ENCODE measurements at regions not wholly inside any gene's neighbourhood (a gene's known extent, or its start where the extent isn't known, plus 50 kb on each side); places are given as distances from the start of the nearest gene placed in this dataset.

- peak overlapping the region; percentile 21; the same call in 1 of the 2 replicates for H3K4me2 ChIP-seq (ENCODE audit: low read length)
- no peak for TF ChIP-seq CTCF (conservative IDR thresholded peaks at IDR 0.05; ENCODE audit: low read depth, low read length)
- TF ChIP-seq EZH2 (IDR thresholded peaks at IDR 0.05; ENCODE audit: low read length, unreplicated experiment) = no peak
- DNase-seq (no peak), ATAC-seq (peak; percentile 9)
- 0 out of 2 replicates have a peak, but pooled peaks cover 5% of the 10 kb centered on the region for H3K9me3 ChIP-seq (ENCODE audit: low read length)
- BruUV-seq (replicated peaks) = no TSS peak
- no peaks in the 10 kb centered on the region for H4K20me1 ChIP-seq (ENCODE audit: low read length)
- no peak overlapping the region for H3K4me3 ChIP-seq (ENCODE audit: low read length)
- H3K4me1 ChIP-seq (ENCODE audit: insufficient read depth, low read length) = peaks cover 19% of the 10 kb centered on the region
- H3K9me2 ChIP-seq (replicated peaks; ENCODE audit: low read length) = no peaks in the 10 kb centered on the region
- ChIA-PET POLR2A (ENCODE audit: unreplicated experiment) (no interaction called here), CTCF (no interaction called here)
- no peaks in the 10 kb centered on the region for H3K36me3 ChIP-seq (ENCODE audit: low read depth, low read length)
- H3K27me3 ChIP-seq (ENCODE audit: low read length) = no peaks in the 10 kb centered on the region
- H3K27ac ChIP-seq (ENCODE audit: low read length) = peak overlapping the region; percentile 86
- H3F3A ChIP-seq (ENCODE audit: low read length, unreplicated experiment) = no peaks in the 10 kb centered on the region
- H2AFZ ChIP-seq (ENCODE audit: low read length) = no peak overlapping the region
- peak overlapping the region; percentile 19; the same call in 1 of the 2 replicates for H3K9ac ChIP-seq (ENCODE audit: low read length)
- H3K79me2 ChIP-seq (ENCODE audit: low read length) = no peaks in the 10 kb centered on the region
- intact Hi-C loops (cut with micrococcal nuclease) = no loop called here
Measured at GRCh38 chr2:603427-603826, 73.8 kb downstream of the TMEM18 start.

GRCh38 chr2:602571-603359 is 74.4 kb downstream of the TMEM18 start:
- ATAC-seq = peak; percentile 73
- no TSS peak for BruUV-seq (replicated peaks)
- Histone ChIP-seq H3F3A (ENCODE audit: low read length, unreplicated experiment) (no peaks in the 10 kb centered on the region), H3K4me2 (ENCODE audit: low read length) (peak overlapping the region; percentile 21; the same call in 1 of the 2 replicates), H3K36me3 (ENCODE audit: low read depth, low read length) (no peaks in the 10 kb centered on the region), H3K4me3 (ENCODE audit: low read length) (no peak overlapping the region), H3K9me3 (ENCODE audit: low read length) (0 out of 2 replicates have a peak, but pooled peaks cover 5% of the 10 kb centered on the region), H3K9me2 (replicated peaks; ENCODE audit: low read length) (no peaks in the 10 kb centered on the region), H4K20me1 (ENCODE audit: low read length) (no peaks in the 10 kb centered on the region), H2AFZ (ENCODE audit: low read length) (no peak overlapping the region), H3K9ac (ENCODE audit: low read length) (peak overlapping the region; percentile 47; the same call in 1 of the 2 replicates), H3K4me1 (ENCODE audit: insufficient read depth, low read length) (peaks cover 19% of the 10 kb centered on the region), H3K79me2 (ENCODE audit: low read length) (no peaks in the 10 kb centered on the region), H3K27me3 (ENCODE audit: low read length) (no peaks in the 10 kb centered on the region), H3K27ac (ENCODE audit: low read length) (peak overlapping the region; percentile 86)
- intact Hi-C loops (cut with micrococcal nuclease) = no loop called here
- ChIA-PET POLR2A (ENCODE audit: unreplicated experiment) (no interaction called here), CTCF (no interaction called here)
- DNase-seq = peak; percentile 89
- no peak for TF ChIP-seq EZH2phosphoT487 (IDR thresholded peaks at IDR 0.05; ENCODE audit: borderline replicate concordance, low read length)
- TF ChIP-seq CTCF (conservative IDR thresholded peaks at IDR 0.05; ENCODE audit: low read depth, low read length) = no peak

GRCh38 chr2:601806-602455 is 75.3 kb downstream of the TMEM18 start:
- Histone ChIP-seq H3K9me3 (ENCODE audit: low read length) (0 out of 2 replicates have a peak, but pooled peaks cover 5% of the 10 kb centered on the region), H3K36me3 (ENCODE audit: low read depth, low read length) (no peaks in the 10 kb centered on the region), H3K4me2 (ENCODE audit: low read length) (peak overlapping the region; percentile 21; the same call in 1 of the 2 replicates), H3K9me2 (replicated peaks; ENCODE audit: low read length) (no peaks in the 10 kb centered on the region), H3K4me3 (ENCODE audit: low read length) (no peak overlapping the region), H4K20me1 (ENCODE audit: low read length) (no peaks in the 10 kb centered on the region), H3K79me2 (ENCODE audit: low read length) (no peaks in the 10 kb centered on the region), H3F3A (ENCODE audit: low read length, unreplicated experiment) (no peaks in the 10 kb centered on the region), H3K27me3 (ENCODE audit: low read length) (no peaks in the 10 kb centered on the region), H3K27ac (ENCODE audit: low read length) (peak overlapping the region; percentile 86), H3K4me1 (ENCODE audit: insufficient read depth, low read length) (peaks cover 19% of the 10 kb centered on the region), H2AFZ (ENCODE audit: low read length) (no peak overlapping the region), H3K9ac (ENCODE audit: low read length) (peak overlapping the region; percentile 47; the same call in 1 of the 2 replicates)
- TF ChIP-seq EZH2phosphoT487 (IDR thresholded peaks at IDR 0.05; ENCODE audit: borderline replicate concordance, low read length) (no peak), EZH2 (IDR thresholded peaks at IDR 0.05; ENCODE audit: low read length, unreplicated experiment) (no peak), CTCF (conservative IDR thresholded peaks at IDR 0.05; ENCODE audit: low read depth, low read length) (no peak)
- POLR2A ChIA-PET (ENCODE audit: unreplicated experiment) = no interaction called here
- ATAC-seq (no peak), DNase-seq (no peak)
- CTCF ChIA-PET = no interaction called here
- no TSS peak for BruUV-seq (replicated peaks)
- intact Hi-C loops (cut with micrococcal nuclease) = no loop called here

Data from PC-3 (cell line).